H1 (cell line): ENCODE measurements at regions not wholly inside any gene's neighbourhood (a gene's known extent, or its start where the extent isn't known, plus 50 kb on each side); places are given as distances from the start of the nearest gene placed in this dataset.

Source experiments
- CTCF ChIA-PET: fragments of 300-600 bp; sonication (Branson Sonifier 250); formaldehyde crosslinking; loops from one replicate; lab custom pipeline; 2021; ENCODE audit not compliant: partially characterized antibody; lab: Charles Lee
- POLR2A ChIA-PET: fragments of 300-600 bp; sonication (Branson Sonifier 250); formaldehyde crosslinking; loops from one replicate; lab custom pipeline; 2021; ENCODE audit warnings: inconsistent platforms; ENCODE audit not compliant: partially characterized antibody; lab: Charles Lee
- DNase-seq, 2 experiments: peaks; one replicate each; pipeline versions ENCODE4 v3.0.0 to v3.0.0-alpha.2; 2010 to 2022; ENCODE audit warnings: low spot score in 2 of 2, low read depth in 1 of 2, mixed read lengths in 1 of 2
- FAIRE-seq: peaks from 2 replicates; lab custom pipeline; 2011; peaks lifted over from hg19 to GRCh38; lab: Jason Lieb, UNC
- H2AFZ ChIP-seq: 2 replicates; pipeline ENCODE4 v1.8.1; 2012; ENCODE audit warnings: low read length, inconsistent platforms
- H2AK5ac ChIP-seq: 2 replicates; pipeline ENCODE4 v1.6.1; 2013; ENCODE audit warnings: low read depth, low read length
- H2BK120ac ChIP-seq: replicated peaks from 2 replicates; pipeline ENCODE3; 2013; ENCODE audit warnings: low read depth, low read length, inconsistent platforms
- H2BK12ac ChIP-seq: 2 replicates; pipeline ENCODE4 v1.6.1; 2013; ENCODE audit warnings: low read depth, low read length
- H2BK15ac ChIP-seq: 2 replicates; pipeline ENCODE4 v1.6.1; 2013; ENCODE audit warnings: low read length
- H2BK20ac ChIP-seq: 2 replicates; pipeline ENCODE4 v1.6.1; 2013; ENCODE audit warnings: low read length
- H2BK5ac ChIP-seq: 2 replicates; pipeline ENCODE4 v1.6.1; 2013; ENCODE audit warnings: low read depth, low read length
- H3K14ac ChIP-seq: 2 replicates; pipeline ENCODE4 v1.6.1; 2013; ENCODE audit warnings: inconsistent platforms; ENCODE audit not compliant: insufficient read length
- H3K18ac ChIP-seq: 2 replicates; pipeline ENCODE4 v1.6.1; 2013; ENCODE audit warnings: low read length; ENCODE audit errors: extremely low read depth
- H3K23ac ChIP-seq: 2 replicates; pipeline ENCODE4 v1.6.1; 2013; ENCODE audit warnings: inconsistent platforms; ENCODE audit not compliant: insufficient read length
- H3K23me2 ChIP-seq: 2 replicates; pipeline ENCODE4 v1.6.1; 2013; ENCODE audit warnings: low read depth, low read length
- H3K27ac ChIP-seq: 2 replicates; pipeline ENCODE4 v1.6.1; 2011; ENCODE audit warnings: low read depth, low read length, inconsistent platforms
- H3K27me3 ChIP-seq, 4 experiments: replicated peaks in 1 of 4; 1 replicate in 1 of 4; 2 replicates in 3 of 4; pipeline versions ENCODE4 v1.6.1 to v1.8.1; 2011 to 2013; ENCODE audit warnings: low read length in 3 of 4, mild to moderate bottlenecking in 3 of 4, inconsistent platforms in 2 of 4, mixed read lengths in 2 of 4, moderate library complexity in 1 of 4; ENCODE audit not compliant: control insufficient read depth in 3 of 4, insufficient read depth in 3 of 4; ENCODE audit errors: extremely low read depth in 1 of 4
- H3K36me3 ChIP-seq, 4 experiments: 2 replicates each; pipeline versions ENCODE4 v1.6.1 to v1.8.1; 2011 to 2013; ENCODE audit warnings: mild to moderate bottlenecking in 4 of 4, low read length in 3 of 4, moderate library complexity in 2 of 4, control low read depth in 1 of 4, inconsistent platforms in 1 of 4; ENCODE audit not compliant: insufficient read depth in 4 of 4, control insufficient read depth in 2 of 4
- H3K4ac ChIP-seq: replicated peaks from 2 replicates; pipeline ENCODE3; 2013; ENCODE audit warnings: low read length, low read depth, mixed read lengths, inconsistent platforms; ENCODE audit not compliant: insufficient read length
- H3K4me1 ChIP-seq, 4 experiments: replicated peaks in 1 of 4; 1 replicate in 1 of 4; 2 replicates in 3 of 4; pipeline versions ENCODE4 v1.6.1 to v1.8.1; 2011 to 2013; ENCODE audit warnings: low read length in 3 of 4, inconsistent platforms in 2 of 4, mixed read lengths in 1 of 4; ENCODE audit not compliant: insufficient read depth in 4 of 4, control insufficient read depth in 3 of 4
- H3K4me2 ChIP-seq, 2 experiments: 2 replicates each; pipeline versions ENCODE4 v1.6.1 to v1.8.1; 2011 to 2013; ENCODE audit warnings: low read depth in 2 of 2, low read length in 2 of 2, control low read depth in 1 of 2, inconsistent platforms in 1 of 2, mild to moderate bottlenecking in 1 of 2; ENCODE audit not compliant: insufficient read depth in 1 of 2
- H3K4me3 ChIP-seq, 4 experiments: fragments of 200-600, 300-600 bp in 1 of 4; sonication (generic), shearing (Covaris generic), sonication (Bioruptor Twin) in 1 of 4; 2 replicates each; pipeline versions ENCODE4 v1.5.1 to v1.8.1; 2011 to 2016; ENCODE audit warnings: low read length in 4 of 4, low read depth in 3 of 4, control low read depth in 2 of 4, inconsistent platforms in 2 of 4, mild to moderate bottlenecking in 2 of 4, mixed read lengths in 1 of 4, moderate library complexity in 1 of 4; ENCODE audit not compliant: insufficient read depth in 2 of 4; ENCODE audit errors: extremely low read depth in 1 of 4
- H3K56ac ChIP-seq: replicated peaks from 2 replicates; pipeline ENCODE3; 2013; ENCODE audit warnings: low read depth, mild to moderate bottlenecking, mixed read lengths, low read length, inconsistent platforms; ENCODE audit not compliant: insufficient read length
- H3K79me1 ChIP-seq: 2 replicates; pipeline ENCODE4 v1.6.1; 2013; ENCODE audit warnings: low read depth, low read length, control low read depth
- H3K79me2 ChIP-seq, 2 experiments: 2 replicates each; pipeline versions ENCODE4 v1.6.1 to v1.8.1; 2012 to 2013; ENCODE audit warnings: low read length in 2 of 2, mild to moderate bottlenecking in 2 of 2, inconsistent platforms in 1 of 2; ENCODE audit not compliant: insufficient read depth in 2 of 2, control insufficient read depth in 1 of 2
- H3K9ac ChIP-seq, 4 experiments: replicated peaks in 1 of 4; 1 replicate in 1 of 4; 2 replicates in 3 of 4; pipeline versions ENCODE4 v1.6.1 to v1.8.1; 2011 to 2013; ENCODE audit warnings: low read depth in 3 of 4, low read length in 3 of 4, control low read depth in 2 of 4, mild to moderate bottlenecking in 2 of 4, moderate library complexity in 2 of 4, inconsistent platforms in 1 of 4; ENCODE audit errors: extremely low read depth in 1 of 4
- H3K9me3 ChIP-seq, 2 experiments: 2 replicates each; pipeline versions ENCODE4 v1.6.1 to v1.8.1; 2012 to 2013; ENCODE audit warnings: mild to moderate bottlenecking in 2 of 2, moderate library complexity in 2 of 2, control low read depth in 1 of 2, inconsistent platforms in 1 of 2, low read depth in 1 of 2, low read length in 1 of 2, mixed read lengths in 1 of 2; ENCODE audit not compliant: insufficient read depth in 2 of 2
- H4K20me1 ChIP-seq, 2 experiments: replicated peaks in 1 of 2; 2 replicates each; pipeline versions ENCODE3 to v1.8.1; 2011 to 2013; ENCODE audit warnings: inconsistent platforms in 2 of 2, low read length in 2 of 2, mild to moderate bottlenecking in 1 of 2; ENCODE audit not compliant: insufficient read depth in 2 of 2, control insufficient read depth in 1 of 2
- H4K5ac ChIP-seq: 2 replicates; pipeline ENCODE4 v1.6.1; 2013; ENCODE audit warnings: low read length, low read depth, mixed read lengths, inconsistent platforms; ENCODE audit not compliant: insufficient read length
- H4K8ac ChIP-seq: 2 replicates; pipeline ENCODE4 v1.8.0; 2013; ENCODE audit warnings: mild to moderate bottlenecking, moderate library complexity, low read length, inconsistent platforms; ENCODE audit not compliant: insufficient read depth; ENCODE audit errors: extremely low read depth
- H4K91ac ChIP-seq: replicated peaks from 2 replicates; pipeline ENCODE3; 2013; ENCODE audit warnings: low read length, mixed read lengths, inconsistent platforms; ENCODE audit not compliant: insufficient read length
- BRCA1 ChIP-seq: IDR thresholded peaks from 2 replicates; pipeline ENCODE4 v1.6.1; 2012; ENCODE audit warnings: low read depth, low read length, improper control_type of control experiment
- CBX5 ChIP-seq: fragments of 300-800, 300-1000 bp; sonication (generic); IDR thresholded peaks from 2 replicates; pipeline ENCODE4 v1.7.1; 2016; ENCODE audit warnings: antibody characterized with exemption, low read length, low read depth
- CHD1 ChIP-seq: IDR thresholded peaks from 2 replicates; pipeline ENCODE4 v1.6.1; 2012; ENCODE audit warnings: low read depth, low read length, improper control_type of control experiment
- EP300 ChIP-seq, 2 experiments: IDR thresholded peaks; 1 replicate in 1 of 2; 2 replicates in 1 of 2; pipeline ENCODE4 v1.6.1; 2011 to 2012; ENCODE audit warnings: low read depth in 2 of 2, low read length in 2 of 2, mild to moderate bottlenecking in 2 of 2, borderline replicate concordance in 1 of 2, inconsistent platforms in 1 of 2, moderate library complexity in 1 of 2
- HDAC2 ChIP-seq, 2 experiments: fragments of 300-600 bp in 1 of 2; sonication (generic) in 1 of 2; IDR thresholded peaks; 2 replicates each; pipeline ENCODE4 v1.6.1; 2011 to 2012; ENCODE audit warnings: low read depth in 2 of 2, low read length in 2 of 2, mild to moderate bottlenecking in 2 of 2, moderate library complexity in 2 of 2, borderline replicate concordance in 1 of 2, inconsistent platforms in 1 of 2
- POU5F1 ChIP-seq: IDR thresholded peaks from 2 replicates; pipeline ENCODE4 v1.6.1; 2011; ENCODE audit warnings: low read depth, mild to moderate bottlenecking, low read length, moderate library complexity
- RXRA ChIP-seq: IDR thresholded peaks from 2 replicates; pipeline ENCODE4 v1.6.1; 2011; ENCODE audit warnings: low read depth, mild to moderate bottlenecking, low read length, moderate library complexity; ENCODE audit not compliant: insufficient read depth
- YY1 ChIP-seq: IDR thresholded peaks from 2 replicates; pipeline ENCODE4 v1.6.1; 2011; ENCODE audit warnings: low read depth, mild to moderate bottlenecking, low read length
- WGBS, 2 experiments: shearing (Covaris generic) in 1 of 2; methylation state at CpG; one replicate each; pipeline versions ENCODE4 v1.1.6 to v1.1.7; 2013 to 2015; ENCODE audit warnings: low lambda C conversion rate in 2 of 2, mixed read lengths in 2 of 2, inconsistent platforms in 1 of 2, low coverage in 1 of 2, missing lambda C conversion rate in 1 of 2; ENCODE audit not compliant: insufficient replicate concordance in 2 of 2, insufficient coverage in 1 of 2, insufficient read length in 1 of 2; ENCODE audit errors: extremely low coverage in 1 of 2, missing lambda C conversion rate in 1 of 2; 5-methylcytosine and 5-hydroxymethylcytosine counted together

DNA sequence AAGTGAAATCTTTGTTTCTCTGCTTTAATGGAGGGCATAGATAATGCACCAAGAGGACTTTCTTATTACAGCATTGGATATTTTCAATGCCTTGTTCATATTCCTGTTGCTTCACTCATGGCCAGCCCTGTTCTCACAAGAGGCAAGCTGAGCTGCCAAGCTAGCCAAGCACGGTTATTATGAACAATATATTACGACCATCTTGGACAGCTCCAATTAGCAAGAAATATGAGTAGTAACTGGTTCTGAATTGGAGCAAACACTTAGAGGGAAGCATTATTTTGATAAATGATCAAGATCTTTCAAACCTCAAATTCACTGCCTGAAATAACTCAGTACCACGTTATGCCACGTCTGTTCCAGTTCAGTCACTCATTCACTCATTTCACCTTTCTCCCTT, 159.8 kb downstream of the SETD4 start:
- WGBS, 2 experiments = 99% methylated on average over 4 of the region's 4 CpGs; no CpG with 5 or more reads in 1 of the 2 experiments
- no peak overlapping the region for H2BK120ac ChIP-seq
- TF ChIP-seq YY1 (no peak), CBX5 (no peak), BRCA1 (no peak), CHD1 (no peak), POU5F1 (no peak), EP300 (IDR thresholded peaks at IDR 0.05; ENCODE audit: borderline replicate concordance in 1 of 2, low read depth in 2 of 2, low read length in 2 of 2) (no peak), HDAC2 (IDR thresholded peaks at IDR 0.05; ENCODE audit: borderline replicate concordance in 1 of 2, low read depth in 2 of 2, low read length in 2 of 2) (no peak), RXRA (no peak)
- POLR2A ChIA-PET = no interaction called here
- no peaks in the 10 kb centered on the region; a peak in 1 of 4 replicates for H3K9me3 ChIP-seq
- H4K91ac ChIP-seq = no peak overlapping the region
- H3K14ac ChIP-seq = no peak overlapping the region
- no peak overlapping the region for H3K4me3 ChIP-seq
- H3K36me3 ChIP-seq = no peaks in the 10 kb centered on the region
- no peaks in the 10 kb centered on the region for H4K20me1 ChIP-seq
- H2BK20ac ChIP-seq = no peak overlapping the region
- no peaks in the 10 kb centered on the region for H3K79me2 ChIP-seq
- H2AK5ac ChIP-seq = no peak overlapping the region
- CTCF ChIA-PET = interaction anchor here (0.8 to 0.9 kb wide), 2 partner anchors 20 to 43 kb away, joined by 3 read pairs; no protein-coding TSS in a partner anchor
- H3K23me2 ChIP-seq = no peaks in the 10 kb centered on the region
- FAIRE-seq (no peak), DNase-seq (no peak)
- H3K23ac ChIP-seq = no peak overlapping the region
- no peak overlapping the region for H2AFZ ChIP-seq
- H3K27ac ChIP-seq = no peak overlapping the region
- no peak overlapping the region for H2BK12ac ChIP-seq
- H3K27me3 ChIP-seq = no peaks in the 10 kb centered on the region
- H3K4ac ChIP-seq = no peak overlapping the region
- H3K18ac ChIP-seq = no peak overlapping the region
- no peaks in the 10 kb centered on the region; a peak in 1 of 7 replicates for H3K4me1 ChIP-seq
- no peak overlapping the region for H4K8ac ChIP-seq
- no peak overlapping the region for H3K56ac ChIP-seq
- no peak overlapping the region for H3K4me2 ChIP-seq
- no peak overlapping the region for H3K9ac ChIP-seq
- no peak overlapping the region for H4K5ac ChIP-seq
- no peaks in the 10 kb centered on the region for H3K79me1 ChIP-seq
- no peak overlapping the region for H2BK5ac ChIP-seq
- H2BK15ac ChIP-seq = no peak overlapping the region
